HFFc6 (cell line): ENCODE measurements at regions not wholly inside any gene's neighbourhood (a gene's known extent, or its start where the extent isn't known, plus 50 kb on each side); places are given as distances from the start of the nearest gene placed in this dataset.
"Not testable (repeated sequence)": the region's sequence is repeated elsewhere in the genome, so short reads cannot be mapped to it uniquely, and the experiment has no call there.

Source experiments
- DNase-seq: peaks from one replicate; pipeline ENCODE4 v3.0.0-alpha.2; 2018
- H3K27ac Mint-ChIP-seq: 2 replicates; pipeline ENCODE4 v1.8.0; 2020; ENCODE audit warnings: mild to moderate bottlenecking, mixed read lengths
- H3K27me3 Mint-ChIP-seq: 2 replicates; pipeline ENCODE4 v1.8.0; 2021; ENCODE audit warnings: mild to moderate bottlenecking, moderate library complexity, mixed read lengths; ENCODE audit not compliant: insufficient read depth
- H3K36me3 Mint-ChIP-seq: 2 replicates; pipeline ENCODE4 v1.8.0; 2021; ENCODE audit warnings: low read depth, mixed read lengths
- H3K4me1 Mint-ChIP-seq: 2 replicates; pipeline ENCODE4 v1.8.0; 2020; ENCODE audit warnings: low read depth, mixed read lengths
- H3K4me3 Mint-ChIP-seq: 2 replicates; pipeline ENCODE4 v1.8.0; 2020; ENCODE audit warnings: mild to moderate bottlenecking, moderate library complexity, mixed read lengths
- H3K9me3 Mint-ChIP-seq: 2 replicates; pipeline ENCODE4 v1.8.0; 2020; ENCODE audit warnings: mild to moderate bottlenecking, mixed read lengths

DNA sequence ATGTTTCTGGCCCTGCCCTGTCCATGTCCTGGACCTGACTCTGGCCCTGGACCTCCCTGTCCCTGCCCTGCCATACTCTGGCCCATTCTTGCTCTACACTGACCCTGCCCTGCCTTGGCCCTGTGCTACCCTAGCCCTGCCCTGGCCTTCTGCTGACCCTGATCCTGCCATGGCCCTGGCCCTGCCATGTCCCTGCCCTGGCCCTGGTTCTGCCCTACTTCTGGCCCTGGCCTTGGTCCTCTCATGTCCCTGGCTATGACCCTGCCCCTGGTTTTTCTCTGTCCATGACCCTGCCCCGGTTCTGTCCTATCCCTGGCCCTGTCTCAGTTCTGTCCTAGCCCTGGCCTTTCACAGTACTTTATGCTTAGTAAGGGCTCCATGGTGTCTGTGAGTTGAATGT lies 234.5 kb downstream of the GOLGA6L6 start:
- not testable (repeated sequence) for DNase-seq, H3K27ac Mint-ChIP-seq, H3K36me3 Mint-ChIP-seq, H3K4me3 Mint-ChIP-seq, H3K4me1 Mint-ChIP-seq, H3K27me3 Mint-ChIP-seq
- peaks cover 43% of the 10 kb centered on the region for H3K9me3 Mint-ChIP-seq

DNA sequence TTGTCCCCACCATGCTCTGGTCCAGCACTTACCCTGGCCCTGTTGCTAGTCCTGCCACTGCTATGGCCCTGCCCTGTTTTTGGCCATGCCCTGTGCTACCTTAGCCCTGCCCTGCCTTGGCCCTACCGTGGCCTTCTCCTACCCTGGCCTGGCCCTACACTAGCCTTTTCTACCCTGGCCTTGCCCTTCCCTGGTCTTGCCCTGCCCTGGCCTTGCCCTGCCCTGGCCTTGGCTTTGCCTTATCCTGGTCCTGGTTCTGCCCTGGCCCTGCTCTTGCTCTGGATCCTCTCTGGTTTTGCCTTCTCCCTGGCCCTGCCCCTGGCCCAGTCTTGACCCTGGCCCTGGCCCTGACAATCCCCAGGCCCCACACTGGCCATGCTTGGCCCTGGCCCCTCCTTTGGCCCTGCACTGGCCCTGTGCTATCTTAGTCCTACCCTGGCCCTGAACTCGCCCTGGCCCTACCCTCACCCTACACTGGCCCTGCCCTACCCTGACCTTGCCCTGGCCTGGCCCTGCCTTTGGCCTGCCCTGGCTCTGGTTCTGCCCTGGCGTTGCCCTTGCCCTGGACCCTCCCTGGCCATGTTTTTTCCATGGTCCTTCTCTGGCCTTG lies 235.0 kb downstream of the GOLGA6L6 start:
- H3K36me3 Mint-ChIP-seq, H3K4me1 Mint-ChIP-seq, H3K27me3 Mint-ChIP-seq, H3K27ac Mint-ChIP-seq, DNase-seq, H3K4me3 Mint-ChIP-seq: not testable (repeated sequence)
- peaks cover 48% of the 10 kb centered on the region for H3K9me3 Mint-ChIP-seq

DNA sequence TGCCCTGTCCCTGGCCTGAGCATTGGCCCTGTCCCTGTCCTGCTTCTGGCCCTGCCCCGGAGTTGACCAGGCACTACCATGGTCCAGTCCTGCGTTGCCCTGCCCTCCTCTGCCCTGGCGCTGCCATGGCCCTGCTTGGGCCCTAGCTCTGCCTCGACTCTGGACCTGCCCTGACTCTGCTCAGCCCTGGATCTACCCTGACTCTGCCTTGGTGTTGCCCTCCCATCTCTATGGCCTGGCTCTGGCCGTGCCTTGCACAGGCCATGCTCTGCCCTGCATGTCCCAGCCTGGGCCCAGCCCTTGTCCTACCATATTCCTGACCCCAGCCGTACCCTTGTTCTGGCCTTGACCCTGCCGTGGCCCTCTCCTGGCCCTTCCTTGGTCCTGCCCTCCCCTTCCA lies 235.7 kb downstream of the GOLGA6L6 start:
- H3K27me3 Mint-ChIP-seq, DNase-seq, H3K27ac Mint-ChIP-seq, H3K4me3 Mint-ChIP-seq, H3K36me3 Mint-ChIP-seq, H3K4me1 Mint-ChIP-seq: not testable (repeated sequence)
- peaks cover 55% of the 10 kb centered on the region for H3K9me3 Mint-ChIP-seq

DNA sequence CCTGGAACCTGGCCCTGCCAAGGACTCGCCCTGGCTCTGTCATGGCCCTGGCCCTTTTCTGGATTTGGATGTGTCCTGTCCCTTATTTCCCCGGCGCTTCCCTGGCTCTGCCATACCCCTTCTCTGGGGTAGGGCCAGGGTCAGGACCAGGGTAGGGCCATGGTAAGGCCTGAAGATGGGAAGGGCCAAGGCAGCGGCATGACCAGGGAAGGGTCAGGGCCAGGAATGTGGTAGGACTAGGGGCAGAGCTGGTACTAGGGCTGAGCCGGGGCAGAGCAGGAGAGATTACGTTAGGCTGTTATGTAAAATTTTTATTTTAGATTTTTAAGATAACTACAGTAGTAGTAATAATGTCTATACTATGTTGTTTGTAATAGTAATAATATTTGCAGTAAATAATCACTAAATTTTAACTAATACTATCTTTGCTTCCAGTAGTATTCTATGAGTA lies 236.6 kb downstream of the GOLGA6L6 start:
- not testable (repeated sequence) for H3K4me3 Mint-ChIP-seq, H3K36me3 Mint-ChIP-seq, H3K27ac Mint-ChIP-seq, H3K27me3 Mint-ChIP-seq, H3K4me1 Mint-ChIP-seq, DNase-seq
- peaks cover 62% of the 10 kb centered on the region for H3K9me3 Mint-ChIP-seq

DNA sequence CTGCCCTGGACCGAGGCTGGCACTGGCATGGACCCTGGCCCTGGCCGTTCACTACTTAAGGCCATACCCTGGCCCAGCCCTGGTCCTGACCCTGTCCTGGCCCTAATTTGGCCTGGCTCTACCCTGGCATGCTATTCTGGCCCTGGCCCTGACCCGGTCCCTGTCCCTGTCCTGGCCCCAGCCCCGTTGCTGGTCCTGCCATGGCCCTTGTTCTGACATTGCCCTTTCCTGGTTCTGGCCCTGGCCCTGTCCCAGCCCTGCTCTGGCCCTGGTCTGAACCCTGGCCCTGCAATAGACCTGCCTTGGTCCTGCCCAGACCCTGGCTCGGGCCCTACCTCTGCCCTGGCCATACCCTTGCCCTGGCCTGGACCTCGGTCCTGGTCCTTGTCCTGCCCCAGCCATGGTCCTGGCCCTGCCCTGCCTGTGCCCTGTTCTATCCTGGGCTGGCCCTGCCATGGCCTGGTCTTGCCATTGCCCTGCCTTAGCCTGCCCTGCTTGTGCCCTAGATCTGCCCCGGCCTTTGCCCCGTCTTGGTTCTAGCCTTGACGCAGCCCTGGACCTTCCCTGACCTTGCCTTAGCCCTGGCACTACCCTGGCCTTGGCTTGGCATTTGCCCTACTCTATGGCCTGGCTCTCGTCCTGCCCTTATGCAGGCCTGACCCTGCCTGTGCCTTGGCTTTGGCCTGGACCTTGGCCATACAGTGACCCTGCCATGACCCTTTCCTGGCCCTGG lies 237.2 kb downstream of the GOLGA6L6 start:
- not testable (repeated sequence) for H3K27ac Mint-ChIP-seq, H3K36me3 Mint-ChIP-seq, DNase-seq, H3K4me3 Mint-ChIP-seq, H3K27me3 Mint-ChIP-seq, H3K4me1 Mint-ChIP-seq
- H3K9me3 Mint-ChIP-seq, result peaks cover 68% of the 10 kb centered on the region

DNA sequence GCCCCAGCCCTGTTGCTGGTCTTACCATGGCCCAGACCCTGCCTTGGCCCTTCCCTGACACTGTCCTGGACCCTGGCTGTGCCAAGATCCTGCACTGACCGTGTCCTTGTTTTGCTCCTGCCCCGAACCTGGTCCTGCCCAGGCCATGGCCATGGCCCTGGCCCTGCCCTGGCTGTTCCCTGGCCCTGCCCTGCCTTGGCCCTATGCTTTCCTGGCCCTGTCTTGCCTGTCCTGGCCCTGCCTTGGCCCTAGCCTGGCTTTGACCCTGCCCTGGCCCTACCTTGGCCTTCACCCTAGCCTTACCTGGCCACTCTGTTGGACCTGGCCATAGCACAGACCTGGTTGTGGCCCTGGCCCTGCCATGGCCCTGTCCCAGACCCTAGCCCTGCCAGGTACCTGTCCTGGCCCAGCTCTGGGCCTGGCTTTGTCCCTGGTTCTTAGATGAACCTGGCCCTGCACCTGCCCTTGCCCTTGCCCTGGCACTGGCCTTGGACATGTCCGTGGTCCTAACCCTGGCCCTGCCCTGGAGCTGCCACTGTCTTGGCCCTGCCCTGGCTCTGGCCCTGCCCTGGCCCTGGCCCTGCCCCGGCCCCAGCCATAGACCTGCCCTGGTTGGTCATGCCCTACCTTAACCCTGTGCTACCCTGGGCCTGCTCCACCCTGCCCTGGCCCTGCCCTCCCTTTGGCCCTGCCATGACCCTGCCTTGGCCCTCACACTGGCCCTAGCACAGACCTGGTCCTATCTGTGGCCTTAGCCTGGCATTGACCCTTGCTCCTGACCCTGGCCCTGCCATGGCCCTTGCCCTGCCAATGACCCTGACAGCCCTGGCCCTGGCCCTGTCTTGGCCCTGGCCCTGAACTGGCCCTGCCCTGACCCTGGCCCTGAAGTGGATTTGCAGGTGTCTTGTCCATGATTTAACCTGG lies 238.1 kb downstream of the GOLGA6L6 start:
- H3K36me3 Mint-ChIP-seq, H3K27ac Mint-ChIP-seq, H3K4me3 Mint-ChIP-seq, H3K4me1 Mint-ChIP-seq, H3K27me3 Mint-ChIP-seq, DNase-seq: not testable (repeated sequence)
- peaks cover 74% of the 10 kb centered on the region for H3K9me3 Mint-ChIP-seq

DNA sequence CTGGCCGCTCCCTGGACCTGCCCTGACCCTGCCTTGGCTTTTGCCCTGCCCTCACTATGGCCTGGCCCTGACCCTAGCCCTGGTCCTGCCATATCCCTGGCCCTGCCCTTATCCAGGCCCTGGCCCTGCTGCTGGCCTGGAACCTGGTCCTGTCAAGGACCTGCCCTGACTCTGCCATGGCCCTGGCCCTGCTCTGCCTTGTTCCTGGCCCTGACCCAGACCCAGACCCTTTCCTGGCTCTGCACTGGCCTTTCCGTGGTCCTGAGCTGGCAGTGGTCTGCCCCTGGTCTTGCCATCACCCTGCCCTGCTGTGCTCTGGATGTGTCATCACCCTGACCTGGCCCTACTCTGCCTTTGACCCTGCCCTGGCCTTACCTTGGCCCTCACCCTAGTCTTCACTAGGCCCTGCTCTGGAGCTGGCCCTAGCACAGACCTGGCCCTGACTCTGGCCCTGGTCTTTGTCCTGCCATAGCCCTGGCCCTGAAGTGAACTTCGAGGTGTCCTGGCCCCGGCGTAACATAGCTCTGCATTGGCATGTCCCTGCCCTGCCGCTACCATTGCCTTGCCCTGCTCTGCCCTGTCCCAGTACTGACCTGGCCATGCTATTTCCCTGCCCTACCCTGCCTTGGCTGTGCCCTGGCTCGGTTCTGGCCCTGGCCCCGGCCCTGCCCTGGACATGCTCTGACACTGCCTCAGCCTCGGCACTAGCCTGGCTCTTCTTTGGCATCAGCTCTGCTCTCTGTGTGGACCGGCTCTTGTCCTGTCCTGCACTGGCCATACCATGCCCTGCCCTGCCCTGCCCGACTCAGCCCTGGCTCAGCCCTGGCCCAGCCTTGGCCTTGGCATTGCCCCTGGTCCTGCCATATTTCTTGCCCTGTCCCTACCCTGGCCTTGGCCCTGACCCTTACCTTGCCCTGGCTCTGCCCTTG lies 239.2 kb downstream of the GOLGA6L6 start:
- not testable (repeated sequence) for DNase-seq, H3K36me3 Mint-ChIP-seq, H3K4me3 Mint-ChIP-seq, H3K27ac Mint-ChIP-seq, H3K4me1 Mint-ChIP-seq, H3K27me3 Mint-ChIP-seq
- H3K9me3 Mint-ChIP-seq, result peaks cover 73% of the 10 kb centered on the region

DNA sequence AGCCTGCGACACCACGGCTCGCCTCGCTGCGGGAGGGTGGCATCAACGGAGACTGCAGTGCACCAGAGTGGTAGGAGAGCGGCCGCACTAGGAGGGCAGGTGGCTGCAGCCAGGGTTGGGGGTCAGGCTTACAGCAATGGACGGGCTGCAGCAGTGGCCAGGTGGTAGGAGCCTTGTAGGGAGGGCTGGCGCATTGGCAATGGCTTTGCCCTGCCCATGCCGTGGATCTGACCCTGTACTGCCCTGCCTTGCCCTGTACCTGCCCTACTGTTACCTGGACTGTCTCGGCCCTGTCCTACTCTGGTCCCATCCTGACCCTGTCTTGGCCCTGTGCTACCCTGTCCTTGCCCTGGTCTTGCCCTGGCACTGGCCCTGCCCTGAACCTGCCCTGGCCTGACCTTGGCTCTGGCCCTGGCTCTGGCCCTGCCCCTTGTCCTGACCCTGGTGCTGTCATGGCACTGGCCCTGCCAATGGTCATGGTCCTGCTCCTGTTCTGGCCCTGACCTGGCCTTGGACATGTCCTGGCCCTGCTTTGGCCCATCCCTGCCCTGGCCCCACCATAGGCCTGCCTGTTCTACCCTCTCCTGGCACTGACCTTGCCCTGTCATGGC lies 240.0 kb downstream of the GOLGA6L6 start:
- not testable (repeated sequence) for H3K36me3 Mint-ChIP-seq, H3K27me3 Mint-ChIP-seq, H3K4me3 Mint-ChIP-seq, H3K27ac Mint-ChIP-seq, H3K4me1 Mint-ChIP-seq, DNase-seq
- H3K9me3 Mint-ChIP-seq, result peaks cover 65% of the 10 kb centered on the region

DNA sequence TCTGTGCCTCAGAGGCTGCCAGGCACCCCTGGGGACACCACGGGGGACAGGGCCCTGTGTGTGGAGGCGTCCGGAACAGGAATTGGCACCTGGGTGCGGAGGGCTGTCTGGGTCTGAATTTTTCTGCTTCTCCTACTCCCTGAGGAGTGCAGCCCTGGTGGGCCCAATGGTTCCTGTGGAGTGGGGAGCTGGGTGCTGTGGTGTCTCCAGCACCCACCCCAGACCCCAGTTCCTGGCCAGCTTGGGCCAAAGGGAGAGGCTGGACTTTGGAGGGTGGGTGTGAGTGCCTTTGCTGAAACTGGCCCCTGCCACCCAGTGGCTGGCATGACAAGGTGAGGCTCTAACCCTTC lies 240.6 kb downstream of the GOLGA6L6 start:
- H3K36me3 Mint-ChIP-seq, H3K4me3 Mint-ChIP-seq, DNase-seq, H3K27me3 Mint-ChIP-seq, H3K27ac Mint-ChIP-seq, H3K4me1 Mint-ChIP-seq: not testable (repeated sequence)
- H3K9me3 Mint-ChIP-seq, result peaks cover 65% of the 10 kb centered on the region

DNA sequence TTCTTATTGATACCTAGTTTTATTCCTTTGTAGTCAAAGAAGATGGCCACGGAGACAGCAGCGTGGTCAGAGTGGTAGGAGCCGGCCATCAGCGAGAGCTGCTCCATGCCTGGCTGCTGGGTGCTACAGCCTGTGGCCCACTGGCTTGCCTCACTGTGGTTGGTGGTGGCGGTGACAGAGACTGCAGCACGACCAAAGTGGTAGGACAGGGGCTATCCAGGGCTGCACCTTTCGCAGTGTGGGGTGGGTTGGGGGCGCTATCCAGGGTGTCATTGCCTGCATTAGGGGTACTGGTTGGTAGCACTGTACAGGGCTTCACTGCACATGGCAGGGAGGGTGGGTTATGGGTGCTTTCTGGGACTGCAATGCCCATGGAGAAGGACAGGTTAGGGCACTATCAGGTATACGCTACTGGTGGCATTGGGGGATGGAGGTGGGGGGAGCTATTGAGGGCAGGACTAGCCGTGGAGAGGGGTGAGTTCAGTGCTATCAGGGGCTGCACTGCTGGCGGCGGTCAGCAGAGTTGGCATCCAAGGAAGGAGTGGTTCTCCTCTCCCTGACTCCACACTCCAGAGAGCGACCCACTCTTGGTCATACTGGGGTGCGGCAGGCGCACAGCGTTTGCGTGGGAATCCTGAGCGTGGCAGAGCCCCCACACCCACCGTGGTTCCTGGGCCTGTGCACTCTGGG lies 241.1 kb downstream of the GOLGA6L6 start:
- H3K4me3 Mint-ChIP-seq, H3K27ac Mint-ChIP-seq, H3K27me3 Mint-ChIP-seq, DNase-seq, H3K4me1 Mint-ChIP-seq, H3K36me3 Mint-ChIP-seq: not testable (repeated sequence)
- H3K9me3 Mint-ChIP-seq, result peaks cover 68% of the 10 kb centered on the region

DNA sequence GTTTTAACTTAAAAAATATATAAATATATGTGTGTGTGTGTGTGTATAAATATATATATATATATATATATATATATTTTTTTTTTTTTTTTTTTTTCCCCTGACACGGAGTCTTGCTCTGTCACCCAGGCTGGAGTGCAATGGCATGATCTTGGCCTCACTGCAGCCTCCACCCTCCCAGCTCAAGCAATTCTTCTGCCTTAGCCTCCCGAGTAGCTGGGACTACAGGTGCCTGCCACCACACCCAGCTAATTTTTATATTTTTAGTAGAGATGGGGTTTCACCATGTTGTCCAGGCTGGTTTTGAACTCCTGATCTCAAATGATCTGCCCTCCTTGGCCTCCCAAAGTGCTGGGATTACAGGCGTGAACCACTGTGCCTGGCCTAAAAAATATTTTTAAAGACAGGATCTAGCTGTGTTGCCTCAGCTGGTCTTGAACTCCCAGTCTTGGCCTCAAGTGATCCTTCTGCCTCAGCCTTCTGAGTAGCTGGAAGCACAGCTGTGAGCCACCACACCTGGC lies 243.9 kb downstream of the GOLGA6L6 start:
- H3K9me3 Mint-ChIP-seq, result peaks cover 48% of the 10 kb centered on the region
- not testable (repeated sequence) for H3K27me3 Mint-ChIP-seq, H3K4me3 Mint-ChIP-seq, DNase-seq, H3K4me1 Mint-ChIP-seq, H3K36me3 Mint-ChIP-seq, H3K27ac Mint-ChIP-seq

DNA sequence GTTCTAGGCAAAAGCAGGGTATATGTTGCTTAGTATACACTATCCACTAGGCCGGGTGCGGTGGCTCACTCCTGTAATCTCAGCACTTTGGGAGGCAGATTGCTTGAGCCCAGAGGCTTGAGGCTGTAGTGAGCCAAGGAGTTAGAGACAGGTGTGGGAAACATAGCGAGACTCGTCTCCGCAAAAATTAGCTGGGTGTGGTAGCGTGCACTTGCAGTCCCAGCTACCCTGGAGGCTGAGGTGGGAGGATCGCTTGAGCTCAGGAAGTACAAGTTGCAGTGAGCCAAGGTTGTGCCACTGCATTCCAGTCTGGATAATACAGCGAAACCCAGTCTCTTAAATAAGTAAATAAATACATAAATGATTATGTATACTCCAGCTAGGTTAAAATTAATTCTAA lies 245.3 kb downstream of the GOLGA6L6 start:
- H3K4me1 Mint-ChIP-seq, H3K27ac Mint-ChIP-seq, H3K27me3 Mint-ChIP-seq, H3K4me3 Mint-ChIP-seq, H3K36me3 Mint-ChIP-seq, DNase-seq: not testable (repeated sequence)
- peaks cover 34% of the 10 kb centered on the region for H3K9me3 Mint-ChIP-seq
